NCI-H748 (cell line): ENCODE measurements at regions not wholly inside any gene's neighbourhood (a gene's known extent, or its start where the extent isn't known, plus 50 kb on each side); places are given as distances from the start of the nearest gene placed in this dataset.
A peak's percentile ranks its signal among the peaks of the same experiment; 100 is the strongest.

Experiments
- DNase-seq: peaks from one replicate; lab custom pipeline; 2025; ENCODE audit not compliant: unreplicated experiment; lab: John Stamatoyannopoulos, UW

GRCh38 chr5:123755653-123756317 lies 243.8 kb downstream of the CSNK1G3 start:
- no peak for DNase-seq

- peak; percentile 54 for DNase-seq
These were observed 242.9 kb downstream of the CSNK1G3 start for GRCh38 chr5:123754908-123755307.

GRCh38 chr5:123753937-123754891 lies 242.2 kb downstream of the CSNK1G3 start:
- DNase-seq: peak; percentile 45

GRCh38 chr5:123753180-123753936 lies 241.4 kb downstream of the CSNK1G3 start:
- DNase-seq: no peak

GRCh38 chr5:123752552-123753179 lies 240.7 kb downstream of the CSNK1G3 start:
- no peak for DNase-seq

GRCh38 chr5:123751670-123752069 lies 239.7 kb downstream of the CSNK1G3 start:
- DNase-seq: no peak

GRCh38 chr5:123748239-123748638 lies 236.3 kb downstream of the CSNK1G3 start:
- no peak for DNase-seq

- no peak for DNase-seq
These were observed 234.8 kb downstream of the CSNK1G3 start for GRCh38 chr5:123746683-123747360.

- DNase-seq: no peak
These were observed 232.1 kb downstream of the CSNK1G3 start for GRCh38 chr5:123743990-123744583.

- no peak for DNase-seq
These were observed 223.4 kb downstream of the CSNK1G3 start for GRCh38 chr5:123735384-123735783.

- DNase-seq: no peak
These were observed 220.3 kb downstream of the CSNK1G3 start for GRCh38 chr5:123732257-123732656.

GRCh38 chr5:123722451-123722850 lies 210.5 kb downstream of the CSNK1G3 start:
- peak; percentile 24 for DNase-seq

- no peak for DNase-seq
These were observed 209.8 kb downstream of the CSNK1G3 start for GRCh38 chr5:123721675-123722276.

- DNase-seq: no peak
These were observed 209.0 kb downstream of the CSNK1G3 start for GRCh38 chr5:123720955-123721354.

GRCh38 chr5:123720339-123720738 lies 208.4 kb downstream of the CSNK1G3 start:
- no peak for DNase-seq

GRCh38 chr5:123719004-123719403 lies 207.0 kb downstream of the CSNK1G3 start:
- no peak for DNase-seq

- no peak for DNase-seq
These were observed 206.3 kb downstream of the CSNK1G3 start for GRCh38 chr5:123718238-123718637.

GRCh38 chr5:123717139-123717538 lies 205.2 kb downstream of the CSNK1G3 start:
- DNase-seq: no peak

GRCh38 chr5:123710031-123710430 lies 198.1 kb downstream of the CSNK1G3 start:
- no peak for DNase-seq

- no peak for DNase-seq
These were observed 197.4 kb downstream of the CSNK1G3 start for GRCh38 chr5:123709422-123709821.
